ENCODE measurements at regions not wholly inside any gene's neighbourhood (a gene's known extent, or its start where the extent isn't known, plus 50 kb on each side); places are given as distances from the start of the nearest gene placed in this dataset.

DNA sequence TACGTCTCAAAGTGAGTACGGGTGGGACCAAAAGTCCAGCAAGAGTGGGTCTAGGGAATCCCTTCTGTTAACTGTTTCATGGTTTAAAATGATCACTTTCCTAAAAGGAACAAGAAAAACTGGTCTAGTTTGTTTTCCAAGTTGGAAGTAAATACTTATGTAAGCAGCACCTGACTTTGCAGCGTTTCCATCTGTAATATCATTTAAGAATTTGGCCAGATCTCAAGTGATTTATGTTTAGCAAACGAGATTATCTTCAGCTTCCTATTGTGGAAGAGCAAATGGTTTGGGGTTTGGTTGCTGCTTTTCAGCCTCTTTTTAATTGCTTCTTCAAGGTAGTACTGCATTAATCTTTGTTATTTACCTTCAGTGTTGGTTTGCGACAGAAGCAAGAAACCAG is 50.4 kb downstream of the FHIP1A start:
- no peaks in the 10 kb centered on the region for H4K20me1 ChIP-seq (ENCODE audit: low read depth, low read length)
- H3K9me2 ChIP-seq (replicated peaks; ENCODE audit: insufficient read depth, low read length), result no peaks in the 10 kb centered on the region
- no peak for TF ChIP-seq EZH2phosphoT487 (conservative IDR thresholded peaks at IDR 0.05; ENCODE audit: low read length)
- TF ChIP-seq, protein P1, sequence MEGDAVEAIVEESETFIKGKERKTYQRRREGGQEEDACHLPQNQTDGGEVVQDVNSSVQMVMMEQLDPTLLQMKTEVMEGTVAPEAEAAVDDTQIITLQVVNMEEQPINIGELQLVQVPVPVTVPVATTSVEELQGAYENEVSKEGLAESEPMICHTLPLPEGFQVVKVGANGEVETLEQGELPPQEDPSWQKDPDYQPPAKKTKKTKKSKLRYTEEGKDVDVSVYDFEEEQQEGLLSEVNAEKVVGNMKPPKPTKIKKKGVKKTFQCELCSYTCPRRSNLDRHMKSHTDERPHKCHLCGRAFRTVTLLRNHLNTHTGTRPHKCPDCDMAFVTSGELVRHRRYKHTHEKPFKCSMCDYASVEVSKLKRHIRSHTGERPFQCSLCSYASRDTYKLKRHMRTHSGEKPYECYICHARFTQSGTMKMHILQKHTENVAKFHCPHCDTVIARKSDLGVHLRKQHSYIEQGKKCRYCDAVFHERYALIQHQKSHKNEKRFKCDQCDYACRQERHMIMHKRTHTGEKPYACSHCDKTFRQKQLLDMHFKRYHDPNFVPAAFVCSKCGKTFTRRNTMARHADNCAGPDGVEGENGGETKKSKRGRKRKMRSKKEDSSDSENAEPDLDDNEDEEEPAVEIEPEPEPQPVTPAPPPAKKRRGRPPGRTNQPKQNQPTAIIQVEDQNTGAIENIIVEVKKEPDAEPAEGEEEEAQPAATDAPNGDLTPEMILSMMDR (IDR thresholded peaks at IDR 0.05; ENCODE audit: insufficient read depth, low read length, poor library complexity, severe bottlenecking), result no peak
- no peak overlapping the region for H2AFZ ChIP-seq (ENCODE audit: low read depth, low read length, severe bottlenecking)
- H3K27me3 ChIP-seq (ENCODE audit: low read length), result no peaks in the 10 kb centered on the region
- no peak overlapping the region for H3K4me3 ChIP-seq (ENCODE audit: insufficient read depth, low read length, poor library complexity, severe bottlenecking)
- no peak overlapping the region for H3K4me2 ChIP-seq (ENCODE audit: low read depth, low read length, poor library complexity, severe bottlenecking)
- no peaks in the 10 kb centered on the region for H3K36me3 ChIP-seq (ENCODE audit: low read length)
- no peak overlapping the region for H3K9ac ChIP-seq (ENCODE audit: low read length)
- no peaks in the 10 kb centered on the region for H3K9me3 ChIP-seq (ENCODE audit: insufficient read depth, low read length)
- no peak overlapping the region for H3K27ac ChIP-seq (ENCODE audit: low read depth, low read length)
- no peaks in the 10 kb centered on the region for H3F3A ChIP-seq (ENCODE audit: insufficient read depth)
- no peaks in the 10 kb centered on the region for H3K79me2 ChIP-seq (ENCODE audit: insufficient read depth, low read length)

DNA sequence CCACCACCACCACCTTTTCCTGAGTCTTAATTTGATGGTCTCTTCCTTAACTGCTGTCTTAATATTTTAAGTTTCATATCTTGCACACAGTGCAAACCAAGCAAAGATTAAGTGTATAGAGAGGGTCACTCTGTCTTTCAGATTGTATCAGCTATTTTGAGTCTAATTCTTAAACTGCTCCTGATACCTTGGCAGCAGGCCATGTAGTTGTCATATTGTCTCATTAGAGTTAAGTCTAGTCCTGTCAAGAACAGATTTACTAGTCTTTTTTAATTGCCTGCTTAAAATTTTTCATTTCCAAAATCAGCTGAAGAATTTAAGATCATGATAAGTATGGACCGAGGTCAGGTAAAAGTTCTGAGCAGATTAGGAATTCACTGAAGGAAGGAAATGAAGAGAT is 51.5 kb downstream of the FHIP1A start:
- TF ChIP-seq, protein P1 (IDR thresholded peaks at IDR 0.05; ENCODE audit: insufficient read depth, low read length, poor library complexity, severe bottlenecking), result no peak
- TF ChIP-seq EZH2phosphoT487 (conservative IDR thresholded peaks at IDR 0.05; ENCODE audit: low read length), result no peak
- H3F3A ChIP-seq (ENCODE audit: insufficient read depth), result no peaks in the 10 kb centered on the region
- H3K9me3 ChIP-seq (ENCODE audit: insufficient read depth, low read length), result no peaks in the 10 kb centered on the region
- no peak overlapping the region for H3K4me2 ChIP-seq (ENCODE audit: low read depth, low read length, poor library complexity, severe bottlenecking)
- no peak overlapping the region for H3K27ac ChIP-seq (ENCODE audit: low read depth, low read length)
- H4K20me1 ChIP-seq (ENCODE audit: low read depth, low read length), result no peaks in the 10 kb centered on the region
- H3K27me3 ChIP-seq (ENCODE audit: low read length), result no peaks in the 10 kb centered on the region
- H3K79me2 ChIP-seq (ENCODE audit: insufficient read depth, low read length), result no peaks in the 10 kb centered on the region
- no peaks in the 10 kb centered on the region for H3K36me3 ChIP-seq (ENCODE audit: low read length)
- H3K4me3 ChIP-seq (ENCODE audit: insufficient read depth, low read length, poor library complexity, severe bottlenecking), result no peak overlapping the region
- no peak overlapping the region for H3K9ac ChIP-seq (ENCODE audit: low read length)
- no peaks in the 10 kb centered on the region for H3K9me2 ChIP-seq (replicated peaks; ENCODE audit: insufficient read depth, low read length)
- no peak overlapping the region for H2AFZ ChIP-seq (ENCODE audit: low read depth, low read length, severe bottlenecking)

DNA sequence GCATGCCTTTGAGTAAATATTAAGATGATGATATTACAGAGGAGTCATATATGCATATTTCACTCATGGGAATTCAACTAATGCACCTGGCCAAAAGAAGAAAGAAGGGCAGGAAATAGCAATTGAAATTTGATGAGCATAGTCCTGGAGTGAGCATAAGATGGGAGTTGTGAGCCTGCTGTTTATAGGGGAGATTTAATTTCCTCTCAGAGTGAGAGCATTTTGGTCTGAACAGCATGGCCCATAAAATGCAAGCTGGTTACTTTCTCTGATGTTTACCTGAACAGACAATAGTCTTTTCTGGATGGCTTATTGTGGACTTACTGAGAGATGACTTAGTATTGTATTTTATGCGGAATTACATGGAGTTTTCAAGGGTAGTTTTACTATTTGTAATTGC is 53.6 kb downstream of the FHIP1A start:
- H3K9me2 ChIP-seq (replicated peaks; ENCODE audit: insufficient read depth, low read length), result no peaks in the 10 kb centered on the region
- H3K36me3 ChIP-seq (ENCODE audit: low read length), result no peaks in the 10 kb centered on the region
- no peak overlapping the region for H3K27ac ChIP-seq (ENCODE audit: low read depth, low read length)
- H3K9me3 ChIP-seq (ENCODE audit: insufficient read depth, low read length), result no peaks in the 10 kb centered on the region
- H4K20me1 ChIP-seq (ENCODE audit: low read depth, low read length), result no peaks in the 10 kb centered on the region
- no peaks in the 10 kb centered on the region for H3K79me2 ChIP-seq (ENCODE audit: insufficient read depth, low read length)
- H3K4me2 ChIP-seq (ENCODE audit: low read depth, low read length, poor library complexity, severe bottlenecking), result no peak overlapping the region
- no peak overlapping the region for H2AFZ ChIP-seq (ENCODE audit: low read depth, low read length, severe bottlenecking)
- H3F3A ChIP-seq (ENCODE audit: insufficient read depth), result no peaks in the 10 kb centered on the region
- no peak overlapping the region for H3K9ac ChIP-seq (ENCODE audit: low read length)
- H3K27me3 ChIP-seq (ENCODE audit: low read length), result no peaks in the 10 kb centered on the region
- no peak for TF ChIP-seq EZH2phosphoT487 (conservative IDR thresholded peaks at IDR 0.05; ENCODE audit: low read length)
- TF ChIP-seq, protein P1 (IDR thresholded peaks at IDR 0.05; ENCODE audit: insufficient read depth, low read length, poor library complexity, severe bottlenecking), result no peak
- H3K4me3 ChIP-seq (ENCODE audit: insufficient read depth, low read length, poor library complexity, severe bottlenecking), result no peak overlapping the region

All from SU-DHL-6 (cell line).